ENCODE measurements at regions not wholly inside any gene's neighbourhood (a gene's known extent, or its start where the extent isn't known, plus 50 kb on each side); places are given as distances from the start of the nearest gene placed in this dataset.

- 78% methylated on average over 20 of the region's 20 CpGs for WGBS
- Histone ChIP-seq H3K4me3 (ENCODE audit: low read depth in 1 of 3, low read length in 3 of 3) (no peak overlapping the region), H3K27ac (ENCODE audit: low read depth in 1 of 2, low read length in 2 of 2) (peak overlapping the region; percentile 92 to 93), H3K9ac (ENCODE audit: low read depth in 1 of 2, low read length in 2 of 2) (peak overlapping the region in 1 of 2 donors; percentile 88), H3K4me1 (ENCODE audit: control insufficient read depth in 4 of 4, insufficient read depth in 4 of 4, low read length in 3 of 4) (peaks cover 12 to 47% (median 36%) of the 10 kb centered on the region in 4 donors), H3K9me3 (ENCODE audit: control insufficient read depth in 4 of 4, low read length in 3 of 4) (no peaks in the 10 kb centered on the region), H3K27me3 (ENCODE audit: control insufficient read depth in 4 of 4, insufficient read depth in 4 of 4, low read length in 3 of 4) (no peaks in the 10 kb centered on the region), H3K36me3 (ENCODE audit: control insufficient read depth in 4 of 4, insufficient read depth in 3 of 4, low read depth in 1 of 4, low read length in 3 of 4) (no peaks in the 10 kb centered on the region)
- TF ChIP-seq SP1 (IDR thresholded peaks at IDR 0.05): no peak
- TF ChIP-seq MAX (IDR thresholded peaks at IDR 0.05): no peak
- TF ChIP-seq TAF1 (conservative IDR thresholded peaks at IDR 0.05): no peak
- no peak for TF ChIP-seq NR2F2 (IDR thresholded peaks at IDR 0.05)
- no peak for TF ChIP-seq HNF4A (conservative IDR thresholded peaks at IDR 0.05)
- no peak for TF ChIP-seq EGR1 (IDR thresholded peaks at IDR 0.05; ENCODE audit: low read depth in 2 of 2)
- TF ChIP-seq, protein P1, sequence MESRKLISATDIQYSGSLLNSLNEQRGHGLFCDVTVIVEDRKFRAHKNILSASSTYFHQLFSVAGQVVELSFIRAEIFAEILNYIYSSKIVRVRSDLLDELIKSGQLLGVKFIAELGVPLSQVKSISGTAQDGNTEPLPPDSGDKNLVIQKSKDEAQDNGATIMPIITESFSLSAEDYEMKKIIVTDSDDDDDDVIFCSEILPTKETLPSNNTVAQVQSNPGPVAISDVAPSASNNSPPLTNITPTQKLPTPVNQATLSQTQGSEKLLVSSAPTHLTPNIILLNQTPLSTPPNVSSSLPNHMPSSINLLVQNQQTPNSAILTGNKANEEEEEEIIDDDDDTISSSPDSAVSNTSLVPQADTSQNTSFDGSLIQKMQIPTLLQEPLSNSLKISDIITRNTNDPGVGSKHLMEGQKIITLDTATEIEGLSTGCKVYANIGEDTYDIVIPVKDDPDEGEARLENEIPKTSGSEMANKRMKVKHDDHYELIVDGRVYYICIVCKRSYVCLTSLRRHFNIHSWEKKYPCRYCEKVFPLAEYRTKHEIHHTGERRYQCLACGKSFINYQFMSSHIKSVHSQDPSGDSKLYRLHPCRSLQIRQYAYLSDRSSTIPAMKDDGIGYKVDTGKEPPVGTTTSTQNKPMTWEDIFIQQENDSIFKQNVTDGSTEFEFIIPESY (IDR thresholded peaks at IDR 0.05): no peak
- no peak for TF ChIP-seq FOXA1 (IDR thresholded peaks at IDR 0.05)
- TF ChIP-seq, protein P2, sequence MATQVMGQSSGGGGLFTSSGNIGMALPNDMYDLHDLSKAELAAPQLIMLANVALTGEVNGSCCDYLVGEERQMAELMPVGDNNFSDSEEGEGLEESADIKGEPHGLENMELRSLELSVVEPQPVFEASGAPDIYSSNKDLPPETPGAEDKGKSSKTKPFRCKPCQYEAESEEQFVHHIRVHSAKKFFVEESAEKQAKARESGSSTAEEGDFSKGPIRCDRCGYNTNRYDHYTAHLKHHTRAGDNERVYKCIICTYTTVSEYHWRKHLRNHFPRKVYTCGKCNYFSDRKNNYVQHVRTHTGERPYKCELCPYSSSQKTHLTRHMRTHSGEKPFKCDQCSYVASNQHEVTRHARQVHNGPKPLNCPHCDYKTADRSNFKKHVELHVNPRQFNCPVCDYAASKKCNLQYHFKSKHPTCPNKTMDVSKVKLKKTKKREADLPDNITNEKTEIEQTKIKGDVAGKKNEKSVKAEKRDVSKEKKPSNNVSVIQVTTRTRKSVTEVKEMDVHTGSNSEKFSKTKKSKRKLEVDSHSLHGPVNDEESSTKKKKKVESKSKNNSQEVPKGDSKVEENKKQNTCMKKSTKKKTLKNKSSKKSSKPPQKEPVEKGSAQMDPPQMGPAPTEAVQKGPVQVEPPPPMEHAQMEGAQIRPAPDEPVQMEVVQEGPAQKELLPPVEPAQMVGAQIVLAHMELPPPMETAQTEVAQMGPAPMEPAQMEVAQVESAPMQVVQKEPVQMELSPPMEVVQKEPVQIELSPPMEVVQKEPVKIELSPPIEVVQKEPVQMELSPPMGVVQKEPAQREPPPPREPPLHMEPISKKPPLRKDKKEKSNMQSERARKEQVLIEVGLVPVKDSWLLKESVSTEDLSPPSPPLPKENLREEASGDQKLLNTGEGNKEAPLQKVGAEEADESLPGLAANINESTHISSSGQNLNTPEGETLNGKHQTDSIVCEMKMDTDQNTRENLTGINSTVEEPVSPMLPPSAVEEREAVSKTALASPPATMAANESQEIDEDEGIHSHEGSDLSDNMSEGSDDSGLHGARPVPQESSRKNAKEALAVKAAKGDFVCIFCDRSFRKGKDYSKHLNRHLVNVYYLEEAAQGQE (IDR thresholded peaks at IDR 0.05): no peak
- no peak for TF ChIP-seq HNF4G (IDR thresholded peaks at IDR 0.05)
- no peak for TF ChIP-seq RAD21 (IDR thresholded peaks at IDR 0.05)
- no peak for TF ChIP-seq CTCF (IDR thresholded peaks at IDR 0.05; ENCODE audit: low read depth, low read length, missing input control)
- no peak for TF ChIP-seq FOXA2 (IDR thresholded peaks at IDR 0.05)
- no peak for TF ChIP-seq YY1 (IDR thresholded peaks at IDR 0.05)
- TF ChIP-seq JUND (IDR thresholded peaks at IDR 0.05): no peak
- TF ChIP-seq GABPA (IDR thresholded peaks at IDR 0.05 in 1 of 2, conservative IDR thresholded peaks at IDR 0.05 in 1 of 2): no peak
- no peak for TF ChIP-seq ATF3 (IDR thresholded peaks at IDR 0.05)
- DNase-seq (ENCODE audit: low spot score): no peak
Observed at GRCh38 chr1:234531151-234531635, 52.2 kb upstream of the TARBP1 start.

All from liver (tissue), 8 donors.